ENCODE measurements at regions not wholly inside any gene's neighbourhood (a gene's known extent, or its start where the extent isn't known, plus 50 kb on each side); places are given as distances from the start of the nearest gene placed in this dataset.

GRCh38 chr6:137423451-137424168, 70.6 kb downstream of the OLIG3 start:
- H4K20me1 ChIP-seq (ENCODE audit: insufficient read depth), result no peaks in the 10 kb centered on the region
- H3F3A ChIP-seq (ENCODE audit: insufficient read depth, low read depth), result no peaks in the 10 kb centered on the region
- no TSS peak for BruUV-seq (replicated peaks)
- no peaks in the 10 kb centered on the region for H3K9me3 ChIP-seq (ENCODE audit: insufficient read depth, low read depth)
- no peak overlapping the region for H3K27ac ChIP-seq
- no peak for TF ChIP-seq EZH2 (IDR thresholded peaks at IDR 0.05; ENCODE audit: low read depth)
- no peak for TF ChIP-seq CTCF (conservative IDR thresholded peaks at IDR 0.05)
- no peak for DNase-seq
- no peaks in the 10 kb centered on the region for H3K4me1 ChIP-seq (replicated peaks; ENCODE audit: insufficient read depth)
- no peaks in the 10 kb centered on the region for H3K27me3 ChIP-seq (ENCODE audit: insufficient read depth, low read depth)
- no peak overlapping the region for H3K4me2 ChIP-seq
- ChIA-PET POLR2A (ENCODE audit: unreplicated experiment) (interaction anchor here (0.7 kb wide), 1 partner anchor 165 kb away, joined by 3 read pairs; no protein-coding TSS in a partner anchor), CTCF (interaction anchor here (0.7 kb wide), 1 partner anchor 116 kb away, joined by 3 read pairs; no protein-coding TSS in a partner anchor)
- no peak overlapping the region for H2AFZ ChIP-seq
- H3K36me3 ChIP-seq (ENCODE audit: low read depth), result no peaks in the 10 kb centered on the region
- intact Hi-C loops (cut with micrococcal nuclease; ENCODE audit: unreplicated experiment), result no loop called here
- H3K79me2 ChIP-seq (ENCODE audit: low read depth), result no peaks in the 10 kb centered on the region
- H3K9me2 ChIP-seq (ENCODE audit: insufficient read depth), result no peaks in the 10 kb centered on the region
- H3K4me3 ChIP-seq, result no peak overlapping the region

GRCh38 chr6:137417396-137417795, 76.8 kb downstream of the OLIG3 start:
- no peaks in the 10 kb centered on the region for H3K9me2 ChIP-seq (ENCODE audit: insufficient read depth)
- TF ChIP-seq CTCF (conservative IDR thresholded peaks at IDR 0.05) (no peak), EZH2 (IDR thresholded peaks at IDR 0.05; ENCODE audit: low read depth) (no peak)
- H3F3A ChIP-seq (ENCODE audit: insufficient read depth, low read depth), result no peaks in the 10 kb centered on the region
- no peak overlapping the region for H3K4me3 ChIP-seq
- intact Hi-C loops (cut with micrococcal nuclease; ENCODE audit: unreplicated experiment), result loop anchor here (5.0 kb wide), 1 partner anchor 145 kb away; no protein-coding TSS in a partner anchor
- H3K4me2 ChIP-seq, result no peak overlapping the region
- no peak overlapping the region for H3K27ac ChIP-seq
- no peaks in the 10 kb centered on the region for H4K20me1 ChIP-seq (ENCODE audit: insufficient read depth)
- no peak overlapping the region for H2AFZ ChIP-seq
- BruUV-seq (replicated peaks), result no TSS peak
- H3K36me3 ChIP-seq (ENCODE audit: low read depth), result no peaks in the 10 kb centered on the region
- H3K4me1 ChIP-seq (replicated peaks; ENCODE audit: insufficient read depth), result no peaks in the 10 kb centered on the region
- POLR2A ChIA-PET (ENCODE audit: unreplicated experiment), result no interaction called here
- no peaks in the 10 kb centered on the region for H3K79me2 ChIP-seq (ENCODE audit: low read depth)
- CTCF ChIA-PET, result interaction anchor here (0.6 kb wide), 1 partner anchor 328 kb away, joined by 3 read pairs; no protein-coding TSS in a partner anchor
- H3K27me3 ChIP-seq (ENCODE audit: insufficient read depth, low read depth), result no peaks in the 10 kb centered on the region
- H3K9me3 ChIP-seq (ENCODE audit: insufficient read depth, low read depth), result no peaks in the 10 kb centered on the region
- DNase-seq, result no peak

- H2AFZ ChIP-seq, result no peak overlapping the region
- intact Hi-C loops (cut with micrococcal nuclease; ENCODE audit: unreplicated experiment), result loop anchor here (5.0 kb wide), 1 partner anchor 144 kb away; no protein-coding TSS in a partner anchor
- no TSS peak for BruUV-seq (replicated peaks)
- TF ChIP-seq CTCF (conservative IDR thresholded peaks at IDR 0.05) (no peak), EZH2 (IDR thresholded peaks at IDR 0.05; ENCODE audit: low read depth) (no peak)
- no peaks in the 10 kb centered on the region for H3K9me2 ChIP-seq (ENCODE audit: insufficient read depth)
- no peak overlapping the region for H3K4me2 ChIP-seq
- no peaks in the 10 kb centered on the region for H3K9me3 ChIP-seq (ENCODE audit: insufficient read depth, low read depth)
- H3K4me3 ChIP-seq, result no peak overlapping the region
- no peaks in the 10 kb centered on the region for H3K36me3 ChIP-seq (ENCODE audit: low read depth)
- no peaks in the 10 kb centered on the region for H3K79me2 ChIP-seq (ENCODE audit: low read depth)
- ChIA-PET CTCF (interaction anchor here (0.6 kb wide), 1 partner anchor 327 kb away, joined by 3 read pairs; no protein-coding TSS in a partner anchor), POLR2A (ENCODE audit: unreplicated experiment) (no interaction called here)
- no peaks in the 10 kb centered on the region for H4K20me1 ChIP-seq (ENCODE audit: insufficient read depth)
- H3F3A ChIP-seq (ENCODE audit: insufficient read depth, low read depth), result no peaks in the 10 kb centered on the region
- no peaks in the 10 kb centered on the region for H3K27me3 ChIP-seq (ENCODE audit: insufficient read depth, low read depth)
- no peak for DNase-seq
- H3K4me1 ChIP-seq (replicated peaks; ENCODE audit: insufficient read depth), result no peaks in the 10 kb centered on the region
- no peak overlapping the region for H3K27ac ChIP-seq
These were observed 77.7 kb downstream of the OLIG3 start for GRCh38 chr6:137416376-137417109.
